Lower lobe of right lung (tissue), 2 donors: ENCODE measurements at regions not wholly inside any gene's neighbourhood (a gene's known extent, or its start where the extent isn't known, plus 50 kb on each side); places are given as distances from the start of the nearest gene placed in this dataset.

ENCODE experiments used
- ATAC-seq, 2 donors: fragments of 200-7000 bp; cut with Tn5 transposase; one replicate each; pipeline ENCODE4 v1.9.1; 2020 to 2022; ENCODE audit warnings: mild to moderate bottlenecking in 2 of 2, moderate library complexity in 2 of 2
- DNase-seq: peaks from one replicate; pipeline ENCODE4 v3.0.0-alpha.2; 2020
- H3K27ac ChIP-seq: fragments of 200-600 bp; one replicate; pipeline ENCODE4 v1.8.0; 2022
- H3K27me3 ChIP-seq: fragments of 200-600 bp; one replicate; pipeline ENCODE4 v1.8.0; 2022; ENCODE audit warnings: low read depth
- H3K36me3 ChIP-seq: fragments of 200-600 bp; one replicate; pipeline ENCODE4 v1.8.0; 2022; ENCODE audit warnings: mild to moderate bottlenecking
- H3K4me1 ChIP-seq: fragments of 200-600 bp; one replicate; pipeline ENCODE4 v1.8.0; 2022
- H3K4me3 ChIP-seq: fragments of 200-600 bp; one replicate; pipeline ENCODE4 v1.8.0; 2022; ENCODE audit warnings: mild to moderate bottlenecking
- H3K9me3 ChIP-seq: fragments of 200-600 bp; one replicate; pipeline ENCODE4 v1.8.0; 2022
- CTCF ChIP-seq: fragments of 200-600 bp; IDR thresholded peaks from one replicate; pipeline ENCODE4 v1.8.0; 2022; ENCODE audit warnings: antibody characterized with exemption, mild to moderate bottlenecking
- intact Hi-C: fragments of 100-400 bp; cut with DNase I; formaldehyde crosslinking; loops from one replicate; pipeline ENCODE4 v1.11.0; 2022
- donor health status: DM: no; HTN: yes; CAD: no; lungs with severe emphysema.

GRCh38 chr2:116411211-116411610, 1403.3 kb upstream of the DDX18 start:
- TF ChIP-seq CTCF, result no peak
- Histone ChIP-seq H3K9me3 (no peaks in the 10 kb centered on the region), H3K4me1 (no peaks in the 10 kb centered on the region), H3K36me3 (no peaks in the 10 kb centered on the region), H3K27ac (no peak overlapping the region), H3K27me3 (no peaks in the 10 kb centered on the region), H3K4me3 (no peak overlapping the region)
- ATAC-seq (no peak), DNase-seq (no peak)
- intact Hi-C loops, result no loop called here

GRCh38 chr2:116413659-116414058, 1400.8 kb upstream of the DDX18 start:
- Histone ChIP-seq H3K36me3 (no peaks in the 10 kb centered on the region), H3K27me3 (no peaks in the 10 kb centered on the region), H3K4me3 (no peak overlapping the region), H3K4me1 (no peaks in the 10 kb centered on the region), H3K9me3 (no peaks in the 10 kb centered on the region), H3K27ac (no peak overlapping the region)
- TF ChIP-seq CTCF, result no peak
- intact Hi-C loops, result no loop called here
- peak in 1 of 2 donors; percentile 30 for ATAC-seq
- DNase-seq, result no peak

GRCh38 chr2:116416731-116417377, 1397.6 kb upstream of the DDX18 start:
- H3K4me3 ChIP-seq, result no peak overlapping the region
- H3K4me1 ChIP-seq, result no peaks in the 10 kb centered on the region
- H3K36me3 ChIP-seq, result no peaks in the 10 kb centered on the region
- no peaks in the 10 kb centered on the region for H3K27me3 ChIP-seq
- TF ChIP-seq CTCF, result no peak
- ATAC-seq, result no peak
- no peak for DNase-seq
- no peak overlapping the region for H3K27ac ChIP-seq
- no peaks in the 10 kb centered on the region for H3K9me3 ChIP-seq
- intact Hi-C loops, result no loop called here

- no peaks in the 10 kb centered on the region for H3K27me3 ChIP-seq
- ATAC-seq (no peak), DNase-seq (no peak)
- no peak overlapping the region for H3K27ac ChIP-seq
- no peak for TF ChIP-seq CTCF
- peaks cover 10% of the 10 kb centered on the region for H3K9me3 ChIP-seq
- intact Hi-C loops, result no loop called here
- H3K4me3 ChIP-seq, result no peak overlapping the region
- H3K36me3 ChIP-seq, result no peaks in the 10 kb centered on the region
- no peaks in the 10 kb centered on the region for H3K4me1 ChIP-seq
Measured at GRCh38 chr2:116435648-116436047, 1378.8 kb upstream of the DDX18 start.

GRCh38 chr2:116440104-116440653, 1374.3 kb upstream of the DDX18 start:
- no peaks in the 10 kb centered on the region for H3K36me3 ChIP-seq
- no peaks in the 10 kb centered on the region for H3K9me3 ChIP-seq
- H3K4me3 ChIP-seq, result no peak overlapping the region
- H3K27me3 ChIP-seq, result no peaks in the 10 kb centered on the region
- no peak for DNase-seq
- intact Hi-C loops, result no loop called here
- H3K4me1 ChIP-seq, result no peaks in the 10 kb centered on the region
- no peak for TF ChIP-seq CTCF
- ATAC-seq, result no peak
- H3K27ac ChIP-seq, result no peak overlapping the region
